HEK293 (cell line): ENCODE measurements at regions not wholly inside any gene's neighbourhood (a gene's known extent, or its start where the extent isn't known, plus 50 kb on each side); places are given as distances from the start of the nearest gene placed in this dataset.

ENCODE experiments used
- CTCF ChIA-PET: fragments of 350-600 bp; formaldehyde crosslinking; extraction: SDS; loops from one replicate; lab custom pipeline; 2021; ENCODE audit warnings: antibody characterized with exemption; lab: Yijun Ruan, JAX
- POLR2A ChIA-PET: fragments of 300-600 bp; formaldehyde crosslinking; extraction: SDS; loops from one replicate; lab custom pipeline; 2020; ENCODE audit warnings: antibody characterized with exemption, inconsistent platforms; lab: Yijun Ruan, JAX
- H3K27ac ChIP-seq: fragments of 200-500 bp; sonication (Bioruptor generic); 2 replicates; pipeline ENCODE4 v1.5.1; 2014; ENCODE audit warnings: low read depth, low read length, control low read depth, inconsistent platforms; ENCODE audit errors: extremely low read depth
- H3K36me3 ChIP-seq, 2 experiments: fragments of 200-500 bp in 1 of 2; sonication (Bioruptor generic) in 1 of 2; 1 replicate in 1 of 2; 2 replicates in 1 of 2; pipeline ENCODE4 v1.5.1; 2014 to 2017; ENCODE audit warnings: inconsistent platforms in 2 of 2, low read length in 2 of 2; ENCODE audit not compliant: control insufficient read depth in 2 of 2, insufficient read depth in 1 of 2
- H3K4me1 ChIP-seq: fragments of 200-500 bp; sonication (Bioruptor generic); 2 replicates; pipeline ENCODE4 v1.5.1; 2014; ENCODE audit warnings: mild to moderate bottlenecking, low read length, inconsistent platforms; ENCODE audit not compliant: control insufficient read depth, insufficient read depth
- H3K4me3 ChIP-seq: 2 replicates; pipeline ENCODE4 v1.5.1; 2011; ENCODE audit warnings: low read depth, mild to moderate bottlenecking, control low read depth, low read length, moderate library complexity
- H3K9me3 ChIP-seq: fragments of 200-500 bp; sonication (Bioruptor generic); 2 replicates; pipeline ENCODE4 v1.5.1; 2014; ENCODE audit warnings: low read depth, low read length, inconsistent platforms; ENCODE audit not compliant: control insufficient read depth, insufficient read depth
- EGR2 ChIP-seq: fragments of 450-650 bp; formaldehyde crosslinking; IDR thresholded peaks from 2 replicates; pipeline ENCODE4 v1.5.1; 2016; ENCODE audit warnings: low read depth, missing biosample characterization, missing genetic modification characterization
- GLI4 ChIP-seq: fragments of 450-650 bp; formaldehyde crosslinking; IDR thresholded peaks from 2 replicates; pipeline ENCODE4 v1.5.1; 2016; ENCODE audit warnings: missing biosample characterization, missing genetic modification characterization
- KLF7 ChIP-seq: fragments of 450-650 bp; formaldehyde crosslinking; IDR thresholded peaks from 2 replicates; pipeline ENCODE4 v1.5.1; 2016; ENCODE audit warnings: missing biosample characterization, missing genetic modification characterization, borderline replicate concordance
- OVOL3 ChIP-seq: fragments of 450-650 bp; formaldehyde crosslinking; IDR thresholded peaks from 2 replicates; pipeline ENCODE4 v1.5.1; 2016; ENCODE audit warnings: missing biosample characterization, missing genetic modification characterization
- PRDM2 ChIP-seq: fragments of 450-650 bp; formaldehyde crosslinking; IDR thresholded peaks from 2 replicates; pipeline ENCODE4 v1.5.1; 2016; ENCODE audit warnings: missing biosample characterization, missing genetic modification characterization, borderline replicate concordance
- ZBTB8A ChIP-seq: fragments of 450-650 bp; formaldehyde crosslinking; IDR thresholded peaks from 2 replicates; pipeline ENCODE4 v1.5.1; 2016; ENCODE audit warnings: missing biosample characterization, missing genetic modification characterization
- ZNF112 ChIP-seq: fragments of 450-650 bp; formaldehyde crosslinking; IDR thresholded peaks from 2 replicates; pipeline ENCODE4 v1.5.0; 2017; ENCODE audit warnings: missing biosample characterization, missing genetic modification characterization
- ZNF19 ChIP-seq: fragments of 450-650 bp; formaldehyde crosslinking; IDR thresholded peaks from 2 replicates; pipeline ENCODE4; 2016; ENCODE audit warnings: missing biosample characterization, missing genetic modification characterization, low read depth
- ZNF202 ChIP-seq: fragments of 450-650 bp; formaldehyde crosslinking; IDR thresholded peaks from 2 replicates; pipeline ENCODE4 v1.5.1; 2016; ENCODE audit warnings: missing biosample characterization, missing genetic modification characterization, borderline replicate concordance
- ZNF221 ChIP-seq: fragments of 450-650 bp; formaldehyde crosslinking; IDR thresholded peaks from 2 replicates; pipeline ENCODE4 v1.5.1; 2017; ENCODE audit warnings: missing biosample characterization, missing genetic modification characterization, borderline replicate concordance
- ZNF292 ChIP-seq: fragments of 450-650 bp; formaldehyde crosslinking; IDR thresholded peaks from 2 replicates; pipeline ENCODE4 v1.5.1; 2016; ENCODE audit warnings: low read depth, missing biosample characterization, missing genetic modification characterization, borderline replicate concordance
- ZNF354C ChIP-seq: fragments of 450-650 bp; formaldehyde crosslinking; IDR thresholded peaks from 2 replicates; pipeline ENCODE4 v1.5.1; 2016; ENCODE audit warnings: missing biosample characterization, missing genetic modification characterization, low read depth, borderline replicate concordance
- ZNF513 ChIP-seq: fragments of 450-650 bp; IDR thresholded peaks from 2 replicates; pipeline ENCODE4 v1.5.1; 2018; ENCODE audit warnings: missing biosample characterization, missing genetic modification characterization
- ZNF518A ChIP-seq: fragments of 450-650 bp; formaldehyde crosslinking; conservative IDR thresholded peaks from 2 replicates; pipeline ENCODE4 v1.5.1; 2016; ENCODE audit warnings: low read depth, missing biosample characterization, missing genetic modification characterization
- ZNF600 ChIP-seq: fragments of 450-650 bp; formaldehyde crosslinking; IDR thresholded peaks from 2 replicates; pipeline ENCODE4 v1.5.1; 2016; ENCODE audit warnings: missing biosample characterization, missing genetic modification characterization
- ZNF670 ChIP-seq: fragments of 450-650 bp; formaldehyde crosslinking; IDR thresholded peaks from 2 replicates; pipeline ENCODE4 v1.5.1; 2016; ENCODE audit warnings: missing biosample characterization, missing genetic modification characterization, low read depth
- ZNF677 ChIP-seq: fragments of 450-650 bp; IDR thresholded peaks from 2 replicates; pipeline ENCODE4 v1.5.0; 2018; ENCODE audit warnings: missing biosample characterization, mild to moderate bottlenecking, missing genetic modification characterization, moderate library complexity
- ZNF692 ChIP-seq: fragments of 450-650 bp; formaldehyde crosslinking; IDR thresholded peaks from 2 replicates; pipeline ENCODE4 v1.5.1; 2016; ENCODE audit warnings: missing biosample characterization, missing genetic modification characterization
- ZNF707 ChIP-seq: fragments of 450-650 bp; formaldehyde crosslinking; IDR thresholded peaks from 2 replicates; pipeline ENCODE4 v1.5.1; 2016; ENCODE audit warnings: missing biosample characterization, missing genetic modification characterization
- ZSCAN4 ChIP-seq: fragments of 450-650 bp; formaldehyde crosslinking; IDR thresholded peaks from 2 replicates; pipeline ENCODE4 v1.5.1; 2017; ENCODE audit warnings: missing biosample characterization, missing genetic modification characterization

GRCh38 chr10:10800961-10801360, 216.7 kb upstream of the CELF2 start:
- Histone ChIP-seq H3K4me3 (no peak overlapping the region), H3K4me1 (peaks cover 8% of the 10 kb centered on the region), H3K27ac (no peak overlapping the region), H3K9me3 (no peaks in the 10 kb centered on the region), H3K36me3 (no peaks in the 10 kb centered on the region)
- ChIA-PET POLR2A (no interaction called here), CTCF (no interaction called here)
- TF ChIP-seq ZNF354C (tag by site-specific recombination) (no peak), ZNF677 (tag by site-specific recombination) (no peak), EGR2 (tag by site-specific recombination) (no peak), ZNF707 (no peak), ZNF513 (no peak), ZNF600 (tag by site-specific recombination) (no peak), PRDM2 (tag by site-specific recombination) (no peak), ZNF292 (tag by site-specific recombination) (no peak), ZNF112 (tag by site-specific recombination) (no peak)

- Histone ChIP-seq H3K4me1 (no peaks in the 10 kb centered on the region), H3K9me3 (no peaks in the 10 kb centered on the region), H3K36me3 (no peaks in the 10 kb centered on the region), H3K27ac (no peak overlapping the region), H3K4me3 (no peak overlapping the region)
- ChIA-PET POLR2A (no interaction called here), CTCF (interaction anchor here (0.6 kb wide), 1 partner anchor 1564 kb away, joined by 3 read pairs; no protein-coding TSS in a partner anchor)
- TF ChIP-seq ZNF221 = no peak
- no peak for TF ChIP-seq ZNF518A (tag by site-specific recombination)
- TF ChIP-seq ZNF670 (tag by site-specific recombination) = no peak
- TF ChIP-seq OVOL3 = no peak
- TF ChIP-seq GLI4 (tag by site-specific recombination) = no peak
- no peak for TF ChIP-seq ZSCAN4 (tag by site-specific recombination)
- no peak for TF ChIP-seq ZNF19
- TF ChIP-seq ZNF692 (tag by site-specific recombination) = no peak
- TF ChIP-seq KLF7 (tag by site-specific recombination) = no peak
- no peak for TF ChIP-seq ZBTB8A (tag by site-specific recombination)
- no peak for TF ChIP-seq ZNF202 (tag by site-specific recombination)
Observed at GRCh38 chr10:10803278-10803677, 214.4 kb upstream of the CELF2 start.
